Astrocyte (in vitro differentiated cells and primary cell): ENCODE measurements at regions not wholly inside any gene's neighbourhood (a gene's known extent, or its start where the extent isn't known, plus 50 kb on each side); places are given as distances from the start of the nearest gene placed in this dataset.

Experiments
- CTCF ChIP-seq: IDR thresholded peaks from 2 replicates; pipeline ENCODE4 v1.5.1; 2011; ENCODE audit warnings: low read depth, mild to moderate bottlenecking, inconsistent platforms, low read length, moderate library complexity; ENCODE audit not compliant: insufficient read depth
- EZH2 ChIP-seq: IDR thresholded peaks from 2 replicates; pipeline ENCODE4 v1.6.1; 2012; ENCODE audit warnings: mild to moderate bottlenecking, low read length, inconsistent platforms; ENCODE audit not compliant: insufficient read depth

DNA sequence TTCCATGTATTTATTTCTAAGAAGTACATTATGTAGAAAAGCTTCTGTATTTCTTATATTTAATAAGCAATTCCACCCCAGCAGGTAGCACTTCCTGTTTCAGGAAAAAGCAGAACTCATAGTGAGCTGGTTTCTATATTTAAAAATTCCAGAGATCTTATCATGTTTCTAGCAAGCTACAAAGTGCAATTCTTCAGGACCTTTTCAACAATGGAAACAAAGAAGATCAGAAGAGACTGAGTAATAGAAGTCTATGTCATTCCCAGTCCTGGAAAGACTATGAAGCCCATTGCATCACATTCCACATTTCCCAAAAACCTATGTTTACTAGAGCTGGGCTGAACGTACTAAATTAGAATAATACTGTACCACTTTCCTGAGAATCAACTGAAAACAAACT lies 302.6 kb upstream of the NRSN1 start:
- TF ChIP-seq CTCF: no peak
- TF ChIP-seq EZH2: no peak
